ENCODE measurements at regions not wholly inside any gene's neighbourhood (a gene's known extent, or its start where the extent isn't known, plus 50 kb on each side); places are given as distances from the start of the nearest gene placed in this dataset.
"Not testable (repeated sequence)": the region's sequence is repeated elsewhere in the genome, so short reads cannot be mapped to it uniquely, and the experiment has no call there.

- peaks cover 3% of the 10 kb centered on the region for H3K36me3 Mint-ChIP-seq
- no peaks in the 10 kb centered on the region for H3K9me3 Mint-ChIP-seq
- no peak for TF ChIP-seq CTCF (IDR thresholded peaks at IDR 0.05; ENCODE audit: unreplicated experiment)
- no peak for DNase-seq (ENCODE audit: low spot score in 2 of 2, unreplicated experiment in 2 of 2)
- H3K27ac Mint-ChIP-seq = no peak overlapping the region
- peaks cover 81% of the 10 kb centered on the region for H3K27me3 Mint-ChIP-seq (ENCODE audit: low read depth)
- H3K4me3 Mint-ChIP-seq = peak overlapping the region; percentile 62
- peaks cover 10% of the 10 kb centered on the region for H3K4me1 Mint-ChIP-seq
Measured at GRCh38 chr22:25281675-25282345, 62.4 kb downstream of the CRYBB2 start.

- H3K4me1 Mint-ChIP-seq = peaks cover 10% of the 10 kb centered on the region
- no peak overlapping the region for H3K27ac Mint-ChIP-seq
- H3K4me3 Mint-ChIP-seq = peak overlapping the region; percentile 62
- peaks cover 85% of the 10 kb centered on the region for H3K27me3 Mint-ChIP-seq (ENCODE audit: low read depth)
- no peaks in the 10 kb centered on the region for H3K9me3 Mint-ChIP-seq
- peaks cover 3% of the 10 kb centered on the region for H3K36me3 Mint-ChIP-seq
- DNase-seq (ENCODE audit: low spot score in 2 of 2, unreplicated experiment in 2 of 2) = no peak
- TF ChIP-seq CTCF (IDR thresholded peaks at IDR 0.05; ENCODE audit: unreplicated experiment) = no peak
Measured at GRCh38 chr22:25282346-25282670, 62.9 kb downstream of the CRYBB2 start.

- no peak for TF ChIP-seq CTCF (IDR thresholded peaks at IDR 0.05; ENCODE audit: unreplicated experiment)
- Mint-ChIP-seq H3K9me3 (no peaks in the 10 kb centered on the region), H3K4me1 (peaks cover 10% of the 10 kb centered on the region), H3K27me3 (ENCODE audit: low read depth) (peaks cover 86% of the 10 kb centered on the region), H3K27ac (no peak overlapping the region), H3K4me3 (peak overlapping the region; percentile 57), H3K36me3 (peaks cover 3% of the 10 kb centered on the region)
- no peak for DNase-seq (ENCODE audit: low spot score in 2 of 2, unreplicated experiment in 2 of 2)
Measured at GRCh38 chr22:25282671-25283561, 63.5 kb downstream of the CRYBB2 start.

GRCh38 chr22:25288481-25288880 lies 69.0 kb downstream of the CRYBB2 start:
- not testable (repeated sequence) for H3K4me3 Mint-ChIP-seq; H3K9me3 Mint-ChIP-seq; H3K4me1 Mint-ChIP-seq; H3K36me3 Mint-ChIP-seq; DNase-seq (ENCODE audit: low spot score in 2 of 2, unreplicated experiment in 2 of 2); H3K27ac Mint-ChIP-seq
- H3K27me3 Mint-ChIP-seq (ENCODE audit: low read depth) = peaks cover 56% of the 10 kb centered on the region

- not testable (repeated sequence) for H3K27ac Mint-ChIP-seq; DNase-seq (ENCODE audit: low spot score in 2 of 2, unreplicated experiment in 2 of 2); H3K4me3 Mint-ChIP-seq; H3K9me3 Mint-ChIP-seq; H3K36me3 Mint-ChIP-seq; H3K4me1 Mint-ChIP-seq
- peaks cover 54% of the 10 kb centered on the region for H3K27me3 Mint-ChIP-seq (ENCODE audit: low read depth)
Measured at GRCh38 chr22:25301912-25302311, 82.5 kb downstream of the CRYBB2 start.

- not testable (repeated sequence) for H3K36me3 Mint-ChIP-seq; DNase-seq (ENCODE audit: low spot score in 2 of 2, unreplicated experiment in 2 of 2); H3K4me1 Mint-ChIP-seq; H3K27ac Mint-ChIP-seq; H3K9me3 Mint-ChIP-seq; H3K4me3 Mint-ChIP-seq
- H3K27me3 Mint-ChIP-seq (ENCODE audit: low read depth) = peaks cover 12% of the 10 kb centered on the region
Measured at GRCh38 chr22:25309586-25309985, 90.1 kb downstream of the CRYBB2 start.

GRCh38 chr22:25311924-25312323 lies 92.5 kb downstream of the CRYBB2 start:
- not testable (repeated sequence) for H3K27ac Mint-ChIP-seq; H3K4me3 Mint-ChIP-seq; H3K36me3 Mint-ChIP-seq; DNase-seq (ENCODE audit: low spot score in 2 of 2, unreplicated experiment in 2 of 2); H3K9me3 Mint-ChIP-seq; H3K4me1 Mint-ChIP-seq; H3K27me3 Mint-ChIP-seq (ENCODE audit: low read depth)
